GM23248 (cell line): ENCODE measurements at regions not wholly inside any gene's neighbourhood (a gene's known extent, or its start where the extent isn't known, plus 50 kb on each side); places are given as distances from the start of the nearest gene placed in this dataset.

Experiments
- EZH2 ChIP-seq: fragments of 200-600 bp; sonication (generic); IDR thresholded peaks from 2 replicates; pipeline ENCODE4 v1.6.1; 2018; ENCODE audit warnings: antibody characterized with exemption, mild to moderate bottlenecking; ENCODE audit not compliant: insufficient read depth, poor library complexity, severe bottlenecking
- EZH2phosphoT487 ChIP-seq: fragments of 200-600 bp; sonication (generic); IDR thresholded peaks from 2 replicates; pipeline ENCODE4 v1.6.1; 2018; ENCODE audit warnings: antibody characterized with exemption, moderate library complexity, mild to moderate bottlenecking, low read depth; ENCODE audit not compliant: insufficient read depth

DNA sequence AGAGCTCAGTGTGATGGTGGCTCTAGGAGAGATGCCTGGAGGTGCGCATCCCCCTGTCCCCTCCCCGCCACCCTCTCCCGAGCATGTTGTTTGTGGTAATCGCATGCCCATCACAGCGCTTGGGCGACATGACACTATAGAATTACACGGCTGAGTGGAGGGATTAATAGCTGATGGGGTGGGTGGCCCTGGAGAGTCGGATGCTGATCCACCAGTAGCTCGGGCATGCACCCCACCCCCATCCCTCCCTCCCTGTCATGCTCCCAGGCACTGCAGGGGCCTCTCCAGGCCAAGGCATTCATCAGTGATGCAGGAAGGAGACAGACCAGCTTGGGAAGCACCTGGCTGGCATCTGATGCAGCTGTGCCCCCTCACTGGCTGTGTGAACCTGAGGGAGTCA, 159.0 kb upstream of the IGSF21 start:
- no peak for TF ChIP-seq EZH2
- no peak for TF ChIP-seq EZH2phosphoT487
